Esophagus muscularis mucosa (tissue), 4 donors: ENCODE measurements at regions not wholly inside any gene's neighbourhood (a gene's known extent, or its start where the extent isn't known, plus 50 kb on each side); places are given as distances from the start of the nearest gene placed in this dataset.

ENCODE experiments used
- DNase-seq: peaks from one replicate; pipeline ENCODE4 v3.0.0-alpha.2; 2017; ENCODE audit errors: extremely low spot score
- H3K27ac ChIP-seq, 4 donors: fragments of 200-600 bp; sonication (generic); replicated peaks in 1 of 4; 1 replicate in 3 of 4; 2 replicates in 1 of 4; pipeline ENCODE4 v1.5.1; 2016 to 2019; ENCODE audit warnings: mild to moderate bottlenecking in 1 of 4
- H3K27me3 ChIP-seq, 4 donors: fragments of 200-600 bp; sonication (generic); one replicate each; pipeline versions ENCODE4 v1.5.1 to v1.6.0; 2016 to 2019
- H3K36me3 ChIP-seq, 4 donors: fragments of 200-600 bp; sonication (generic); one replicate each; pipeline ENCODE4 v1.5.1; 2016 to 2019
- H3K4me1 ChIP-seq, 4 donors: fragments of 200-600 bp; sonication (generic); one replicate each; pipeline ENCODE4 v1.5.1; 2016 to 2019
- H3K4me3 ChIP-seq, 4 donors: fragments of 200-600 bp; sonication (generic); 1 replicate in 2 of 4; 2 replicates in 2 of 4; pipeline ENCODE4 v1.5.1; 2016 to 2019; ENCODE audit warnings: mild to moderate bottlenecking in 4 of 4, moderate library complexity in 1 of 4
- H3K9me3 ChIP-seq, 4 donors: fragments of 200-600 bp; sonication (generic); 1 replicate in 3 of 4; 2 replicates in 1 of 4; pipeline ENCODE4 v1.5.1; 2016 to 2019
- EP300 ChIP-seq: sonication (generic); formaldehyde crosslinking; IDR thresholded peaks from one replicate; pipeline ENCODE4 v1.6.1; 2017; ENCODE audit warnings: antibody characterized with exemption
- POLR2A ChIP-seq: fragments of 450-650 bp; IDR thresholded peaks from one replicate; pipeline ENCODE4 v1.6.1; 2017; ENCODE audit warnings: antibody characterized with exemption, moderate library complexity, mild to moderate bottlenecking, low read depth
- POLR2AphosphoS5 ChIP-seq, 2 donors: sonication (generic); formaldehyde crosslinking; IDR thresholded peaks; one replicate each; pipeline ENCODE4 v1.6.1; 2017; ENCODE audit warnings: antibody characterized with exemption in 2 of 2
- WGBS: methylation state at CpG from one replicate; pipeline ENCODE4 v1.1.5; 2018; 5-methylcytosine and 5-hydroxymethylcytosine counted together
- intact Hi-C: fragments of 100-400 bp; cut with DNase I; formaldehyde crosslinking; loops from one replicate; pipeline ENCODE4 v1.15.1; 2023
- TF ChIP-seq, protein P1 (sequence below), 3 experiments: fragments of 200-600 bp in 2 of 3; fragments of 450-650 bp in 1 of 3; sonication (generic) in 2 of 3; IDR thresholded peaks; one replicate each; pipeline ENCODE4 v1.5.1; 2017 to 2019; ENCODE audit warnings: antibody characterized with exemption in 3 of 3, mild to moderate bottlenecking in 2 of 3, moderate library complexity in 1 of 3

DNA sequence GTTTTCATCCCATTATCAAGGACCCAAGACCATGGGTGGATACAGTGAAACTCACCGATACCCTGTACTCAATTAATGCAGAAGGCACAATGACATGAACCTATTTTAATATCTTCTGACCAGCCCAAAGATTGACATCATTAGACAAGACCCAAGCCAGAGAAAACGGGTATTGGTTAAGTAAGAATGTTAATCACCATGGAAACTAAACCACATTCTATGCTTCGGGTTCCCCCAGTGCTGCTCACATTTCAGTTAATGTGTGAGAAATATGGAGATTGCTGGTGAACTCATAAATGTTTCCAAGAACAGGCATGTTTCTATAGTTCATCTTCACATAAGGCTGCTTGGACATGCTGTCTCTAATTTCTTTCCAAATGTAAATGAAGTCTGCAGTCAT lies 77.0 kb downstream of the IRX2 start:
- no peaks in the 10 kb centered on the region for H3K9me3 ChIP-seq
- H3K36me3 ChIP-seq: no peaks in the 10 kb centered on the region
- DNase-seq: no peak
- H3K4me1 ChIP-seq: no peaks in the 10 kb centered on the region
- peaks cover 0 to 25% (median 0%) of the 10 kb centered on the region in 4 donors for H3K27me3 ChIP-seq
- intact Hi-C loops: no loop called here
- no peak overlapping the region for H3K27ac ChIP-seq
- H3K4me3 ChIP-seq: no peak overlapping the region
- 79% methylated on average over 3 of the region's 3 CpGs for WGBS
- TF ChIP-seq POLR2A (no peak), POLR2AphosphoS5 (IDR thresholded peaks at IDR 0.05) (no peak)

DNA sequence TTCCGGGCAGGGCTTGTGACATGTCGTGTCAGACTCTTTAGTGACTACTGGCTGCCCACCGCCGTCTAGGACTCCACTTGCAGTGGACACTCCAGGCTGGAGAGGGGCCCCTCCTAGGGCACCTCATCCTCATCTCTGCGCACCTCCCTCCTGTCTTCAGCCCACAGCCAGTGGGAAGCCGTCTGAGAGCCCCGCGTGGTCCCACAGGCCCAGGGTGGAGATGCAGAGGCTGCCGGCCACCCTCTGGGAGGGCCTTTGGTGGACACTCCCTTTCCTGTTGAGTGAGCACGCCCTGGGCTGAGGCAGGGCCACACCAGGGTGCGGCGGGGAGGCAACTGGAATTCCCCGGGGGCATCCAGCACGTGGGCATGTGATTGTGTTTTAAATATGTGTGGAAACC lies 80.5 kb downstream of the IRX2 start:
- Histone ChIP-seq H3K4me1 (no peaks in the 10 kb centered on the region), H3K4me3 (no peak overlapping the region), H3K27me3 (peaks cover 0 to 21% (median 0%) of the 10 kb centered on the region in 4 donors), H3K9me3 (no peaks in the 10 kb centered on the region), H3K27ac (no peak overlapping the region), H3K36me3 (no peaks in the 10 kb centered on the region)
- 83% methylated on average over 10 of the region's 14 CpGs for WGBS
- intact Hi-C loops: no loop called here
- DNase-seq: no peak
- no peak for TF ChIP-seq POLR2AphosphoS5 (IDR thresholded peaks at IDR 0.05)
- no peak for TF ChIP-seq EP300
- TF ChIP-seq POLR2A: no peak
- TF ChIP-seq, protein P1, sequence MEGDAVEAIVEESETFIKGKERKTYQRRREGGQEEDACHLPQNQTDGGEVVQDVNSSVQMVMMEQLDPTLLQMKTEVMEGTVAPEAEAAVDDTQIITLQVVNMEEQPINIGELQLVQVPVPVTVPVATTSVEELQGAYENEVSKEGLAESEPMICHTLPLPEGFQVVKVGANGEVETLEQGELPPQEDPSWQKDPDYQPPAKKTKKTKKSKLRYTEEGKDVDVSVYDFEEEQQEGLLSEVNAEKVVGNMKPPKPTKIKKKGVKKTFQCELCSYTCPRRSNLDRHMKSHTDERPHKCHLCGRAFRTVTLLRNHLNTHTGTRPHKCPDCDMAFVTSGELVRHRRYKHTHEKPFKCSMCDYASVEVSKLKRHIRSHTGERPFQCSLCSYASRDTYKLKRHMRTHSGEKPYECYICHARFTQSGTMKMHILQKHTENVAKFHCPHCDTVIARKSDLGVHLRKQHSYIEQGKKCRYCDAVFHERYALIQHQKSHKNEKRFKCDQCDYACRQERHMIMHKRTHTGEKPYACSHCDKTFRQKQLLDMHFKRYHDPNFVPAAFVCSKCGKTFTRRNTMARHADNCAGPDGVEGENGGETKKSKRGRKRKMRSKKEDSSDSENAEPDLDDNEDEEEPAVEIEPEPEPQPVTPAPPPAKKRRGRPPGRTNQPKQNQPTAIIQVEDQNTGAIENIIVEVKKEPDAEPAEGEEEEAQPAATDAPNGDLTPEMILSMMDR (IDR thresholded peaks at IDR 0.05): no peak

DNA sequence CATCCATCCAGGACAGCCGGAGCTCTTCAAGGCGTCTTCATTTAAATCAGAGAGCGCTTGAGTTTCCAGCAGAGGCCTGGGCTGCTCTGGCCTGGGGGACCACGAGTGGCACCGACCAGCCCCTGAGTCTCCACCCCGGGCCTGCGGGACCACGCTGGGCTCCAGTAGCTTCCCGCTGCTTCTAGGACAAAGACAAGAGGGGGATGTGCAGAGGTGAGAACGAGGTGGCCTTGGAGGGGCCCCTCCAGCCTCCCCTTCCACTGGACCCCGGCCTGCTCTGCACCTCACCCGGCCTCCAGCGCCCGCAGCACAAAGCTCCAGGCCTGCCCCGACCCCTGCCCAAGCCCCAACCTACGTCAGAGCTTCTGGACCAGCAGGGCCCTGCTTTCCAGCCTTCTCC lies 81.6 kb downstream of the IRX2 start:
- no peak for TF ChIP-seq EP300
- no peaks in the 10 kb centered on the region for H3K4me1 ChIP-seq
- H3K27ac ChIP-seq: no peak overlapping the region
- no peaks in the 10 kb centered on the region for H3K36me3 ChIP-seq
- intact Hi-C loops: no loop called here
- H3K9me3 ChIP-seq: no peaks in the 10 kb centered on the region
- WGBS: 58% methylated on average over 15 of the region's 16 CpGs
- peaks cover 0 to 20% (median 0%) of the 10 kb centered on the region in 4 donors for H3K27me3 ChIP-seq
- H3K4me3 ChIP-seq: no peak overlapping the region
- no peak for DNase-seq

DNA sequence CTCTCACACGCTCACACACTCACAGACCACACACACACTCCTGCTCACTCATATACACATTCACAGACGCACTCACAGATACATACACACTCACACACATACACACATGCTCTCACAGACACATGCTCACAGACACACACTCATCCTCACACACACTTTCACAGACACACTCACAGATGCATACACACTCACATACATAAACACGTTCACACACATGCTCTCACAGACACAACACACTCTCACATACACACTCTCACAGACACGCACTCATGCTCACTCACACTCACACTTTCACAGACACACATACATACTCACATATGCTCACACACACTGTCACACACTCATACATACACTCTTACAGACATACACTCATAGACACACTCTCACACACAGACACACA lies 82.2 kb downstream of the IRX2 start:
- Histone ChIP-seq H3K4me1 (no peaks in the 10 kb centered on the region), H3K27me3 (peaks cover 0 to 26% (median 0%) of the 10 kb centered on the region in 4 donors), H3K27ac (no peak overlapping the region), H3K36me3 (no peaks in the 10 kb centered on the region), H3K4me3 (no peak overlapping the region), H3K9me3 (no peaks in the 10 kb centered on the region)
- TF ChIP-seq POLR2A (no peak), POLR2AphosphoS5 (IDR thresholded peaks at IDR 0.05) (no peak), EP300 (no peak)
- TF ChIP-seq, protein P1 (IDR thresholded peaks at IDR 0.05): no peak
- intact Hi-C loops: no loop called here
- no peak for DNase-seq
- WGBS: 86% methylated on average over 4 of the region's 4 CpGs

DNA sequence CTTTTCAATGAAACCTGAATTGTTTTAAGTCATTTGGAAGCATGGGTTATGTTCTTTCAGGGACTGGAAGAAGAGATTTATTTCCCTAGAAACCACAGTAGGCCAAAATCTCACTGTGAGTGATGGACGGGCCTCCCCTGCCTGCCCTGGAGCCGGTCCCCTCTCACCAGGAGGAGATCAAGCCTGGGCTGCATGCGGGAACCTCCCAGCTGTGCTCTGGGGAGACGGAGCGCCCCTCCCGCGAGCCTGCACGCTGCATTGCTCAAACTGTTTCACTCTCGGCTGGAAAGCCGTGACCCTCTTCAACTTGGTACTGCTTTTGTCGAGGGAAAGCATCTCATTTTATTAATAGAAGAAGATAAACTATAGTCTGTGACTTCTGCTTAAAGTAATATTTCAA lies 85.4 kb downstream of the IRX2 start:
- Histone ChIP-seq H3K27me3 (peaks cover 0 to 30% (median 0%) of the 10 kb centered on the region in 4 donors), H3K36me3 (no peaks in the 10 kb centered on the region), H3K9me3 (no peaks in the 10 kb centered on the region), H3K4me1 (no peaks in the 10 kb centered on the region), H3K27ac (no peak overlapping the region), H3K4me3 (no peak overlapping the region)
- 11% methylated on average over 11 of the region's 11 CpGs for WGBS
- TF ChIP-seq POLR2AphosphoS5 (IDR thresholded peaks at IDR 0.05): no peak
- intact Hi-C loops: no loop called here
- no peak for DNase-seq

DNA sequence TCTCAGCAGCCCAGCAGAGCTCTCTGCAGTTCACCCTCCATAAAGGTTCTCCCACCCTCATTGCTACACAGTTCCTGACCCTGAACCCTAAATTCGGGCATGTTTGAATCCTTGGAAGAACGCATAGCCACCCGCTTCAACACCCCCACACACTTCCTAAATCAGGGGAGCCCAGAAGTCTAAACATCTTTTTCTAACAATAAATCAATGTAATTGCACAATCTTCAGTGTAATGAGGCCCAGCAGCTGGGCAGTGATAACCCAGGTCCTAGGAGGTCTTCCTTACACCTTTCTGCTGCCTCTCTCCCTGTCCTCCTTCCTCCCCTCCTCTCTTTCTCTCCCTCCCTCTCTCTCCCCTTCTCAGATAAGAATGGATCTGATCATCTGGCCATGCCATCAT lies 88.0 kb downstream of the IRX2 start:
- H3K4me3 ChIP-seq: no peak overlapping the region
- H3K9me3 ChIP-seq: no peaks in the 10 kb centered on the region
- H3K27ac ChIP-seq: no peak overlapping the region
- TF ChIP-seq, protein P1 (IDR thresholded peaks at IDR 0.05): no peak
- TF ChIP-seq POLR2A: no peak
- no peak for TF ChIP-seq POLR2AphosphoS5 (IDR thresholded peaks at IDR 0.05)
- no peak for TF ChIP-seq EP300
- H3K27me3 ChIP-seq: peaks cover 0 to 33% (median 3%) of the 10 kb centered on the region in 4 donors
- H3K36me3 ChIP-seq: no peaks in the 10 kb centered on the region
- H3K4me1 ChIP-seq: no peaks in the 10 kb centered on the region
- WGBS: 80% methylated on average over 3 of the region's 3 CpGs
- no peak for DNase-seq
- intact Hi-C loops: no loop called here
